ENCODE measurements at regions not wholly inside any gene's neighbourhood (a gene's known extent, or its start where the extent isn't known, plus 50 kb on each side); places are given as distances from the start of the nearest gene placed in this dataset.
A peak's percentile ranks its signal among the peaks of the same experiment; 100 is the strongest.

DNA sequence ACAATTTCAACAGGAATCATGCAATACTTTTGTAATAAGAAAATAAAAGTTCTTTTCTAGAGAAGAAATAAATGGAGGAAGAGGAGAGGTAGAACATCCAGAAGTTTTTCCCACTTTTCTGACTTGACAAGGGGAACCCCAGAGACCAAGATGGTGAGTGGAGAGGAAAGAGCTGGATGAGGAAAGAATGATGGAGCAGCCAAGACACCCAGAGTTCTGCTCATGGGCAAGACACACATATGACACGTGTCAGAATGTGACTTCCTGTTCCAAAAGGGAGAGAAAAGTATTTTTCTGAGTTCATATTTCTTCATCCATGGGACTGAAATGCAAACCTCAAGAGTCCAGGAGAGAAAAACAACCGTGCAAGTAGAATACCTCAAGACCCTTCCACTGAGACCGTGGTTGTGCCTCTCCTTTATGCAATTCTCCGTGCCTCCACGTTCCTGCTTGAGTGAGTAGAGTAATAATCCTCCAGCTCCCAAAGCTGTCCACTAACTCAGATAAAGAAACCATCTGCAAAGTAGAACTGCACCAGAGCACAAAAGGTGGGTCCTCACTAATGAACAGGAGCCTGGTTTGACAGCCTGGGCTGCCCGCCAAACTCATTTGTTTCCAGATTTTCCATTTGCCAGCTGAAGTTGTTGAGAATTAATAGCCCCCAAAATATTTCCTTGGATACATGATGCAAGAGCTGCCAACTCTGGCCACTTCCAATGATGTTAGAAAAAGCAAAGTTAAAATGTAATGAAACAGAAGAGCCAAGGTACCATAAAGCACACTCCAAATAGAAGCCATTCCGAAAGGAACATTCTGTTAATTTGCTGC is 272.6 kb upstream of the IGF1R start:
- H3K9me3 ChIP-seq (ENCODE audit: severe bottlenecking) = no peaks in the 10 kb centered on the region
- TF ChIP-seq, protein P1, sequence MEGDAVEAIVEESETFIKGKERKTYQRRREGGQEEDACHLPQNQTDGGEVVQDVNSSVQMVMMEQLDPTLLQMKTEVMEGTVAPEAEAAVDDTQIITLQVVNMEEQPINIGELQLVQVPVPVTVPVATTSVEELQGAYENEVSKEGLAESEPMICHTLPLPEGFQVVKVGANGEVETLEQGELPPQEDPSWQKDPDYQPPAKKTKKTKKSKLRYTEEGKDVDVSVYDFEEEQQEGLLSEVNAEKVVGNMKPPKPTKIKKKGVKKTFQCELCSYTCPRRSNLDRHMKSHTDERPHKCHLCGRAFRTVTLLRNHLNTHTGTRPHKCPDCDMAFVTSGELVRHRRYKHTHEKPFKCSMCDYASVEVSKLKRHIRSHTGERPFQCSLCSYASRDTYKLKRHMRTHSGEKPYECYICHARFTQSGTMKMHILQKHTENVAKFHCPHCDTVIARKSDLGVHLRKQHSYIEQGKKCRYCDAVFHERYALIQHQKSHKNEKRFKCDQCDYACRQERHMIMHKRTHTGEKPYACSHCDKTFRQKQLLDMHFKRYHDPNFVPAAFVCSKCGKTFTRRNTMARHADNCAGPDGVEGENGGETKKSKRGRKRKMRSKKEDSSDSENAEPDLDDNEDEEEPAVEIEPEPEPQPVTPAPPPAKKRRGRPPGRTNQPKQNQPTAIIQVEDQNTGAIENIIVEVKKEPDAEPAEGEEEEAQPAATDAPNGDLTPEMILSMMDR (IDR thresholded peaks at IDR 0.05; ENCODE audit: poor library complexity, severe bottlenecking) = no peak
- DNase-seq (ENCODE audit: low spot score) = no peak
- H3K4me1 ChIP-seq (ENCODE audit: insufficient read depth, poor library complexity, severe bottlenecking) = peaks cover 4% of the 10 kb centered on the region
- no peak for ATAC-seq (ENCODE audit: low read depth)
- H3K27ac ChIP-seq (ENCODE audit: poor library complexity, severe bottlenecking) = no peak overlapping the region
- no peaks in the 10 kb centered on the region; the same call in 1 of the 2 replicates for H3K36me3 ChIP-seq (ENCODE audit: low read depth)
- peaks cover 9% of the 10 kb centered on the region for H3K27me3 ChIP-seq (ENCODE audit: insufficient read depth, poor library complexity, severe bottlenecking)
- no peak overlapping the region for H3K4me3 ChIP-seq (ENCODE audit: severe bottlenecking)

DNA sequence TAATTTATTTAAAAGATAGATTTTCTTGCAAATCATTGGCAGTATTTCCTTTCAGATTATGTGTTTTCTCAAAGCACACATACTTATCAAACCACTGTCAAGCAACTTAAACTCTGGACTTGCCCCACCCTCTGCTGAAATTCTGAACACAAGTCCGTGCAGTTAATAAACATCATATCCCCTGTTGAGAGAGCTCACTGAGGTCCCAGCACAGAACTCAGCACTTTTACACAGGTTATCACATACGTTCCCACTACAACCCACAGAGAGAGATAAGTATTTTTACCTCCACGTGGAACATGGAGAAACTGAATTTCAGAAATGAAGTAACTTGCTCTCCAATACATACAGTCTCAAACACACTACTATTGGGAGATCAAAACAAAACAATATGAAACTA is 267.6 kb upstream of the IGF1R start:
- no peak overlapping the region for H3K27ac ChIP-seq (ENCODE audit: poor library complexity, severe bottlenecking)
- TF ChIP-seq, protein P1 (IDR thresholded peaks at IDR 0.05; ENCODE audit: poor library complexity, severe bottlenecking) = no peak
- peaks cover 11% of the 10 kb centered on the region for H3K27me3 ChIP-seq (ENCODE audit: insufficient read depth, poor library complexity, severe bottlenecking)
- no peak for DNase-seq (ENCODE audit: low spot score)
- no peak for ATAC-seq (ENCODE audit: low read depth)
- H3K4me1 ChIP-seq (ENCODE audit: insufficient read depth, poor library complexity, severe bottlenecking) = peaks cover 4% of the 10 kb centered on the region
- no peaks in the 10 kb centered on the region; the same call in 1 of the 2 replicates for H3K36me3 ChIP-seq (ENCODE audit: low read depth)
- no peaks in the 10 kb centered on the region for H3K9me3 ChIP-seq (ENCODE audit: severe bottlenecking)
- H3K4me3 ChIP-seq (ENCODE audit: severe bottlenecking) = no peak overlapping the region

DNA sequence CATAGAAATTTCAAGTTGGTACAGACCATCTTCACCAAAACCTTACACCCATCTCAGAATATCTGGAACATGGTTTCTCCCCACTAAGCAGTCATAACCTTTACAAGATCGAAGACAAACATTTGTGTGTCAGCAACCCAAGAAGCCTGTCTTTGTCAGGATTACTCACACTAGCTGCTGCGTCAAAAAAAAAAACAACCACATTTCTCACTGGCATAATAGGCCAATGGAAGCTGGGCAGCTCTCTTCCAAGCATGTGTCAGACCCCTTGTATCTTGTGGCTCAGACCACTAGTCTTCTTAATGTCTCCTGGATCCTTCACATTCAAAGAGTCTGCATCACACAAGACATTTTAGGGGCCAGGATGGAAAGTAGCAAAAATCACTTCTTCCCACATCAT is 266.9 kb upstream of the IGF1R start:
- TF ChIP-seq, protein P1 (IDR thresholded peaks at IDR 0.05; ENCODE audit: poor library complexity, severe bottlenecking) = no peak
- ATAC-seq (ENCODE audit: low read depth) = no peak
- H3K27ac ChIP-seq (ENCODE audit: poor library complexity, severe bottlenecking) = no peak overlapping the region
- H3K4me3 ChIP-seq (ENCODE audit: severe bottlenecking) = no peak overlapping the region
- peaks cover 11% of the 10 kb centered on the region for H3K27me3 ChIP-seq (ENCODE audit: insufficient read depth, poor library complexity, severe bottlenecking)
- H3K36me3 ChIP-seq (ENCODE audit: low read depth) = no peaks in the 10 kb centered on the region; the same call in 1 of the 2 replicates
- DNase-seq (ENCODE audit: low spot score) = no peak
- H3K9me3 ChIP-seq (ENCODE audit: severe bottlenecking) = no peaks in the 10 kb centered on the region
- H3K4me1 ChIP-seq (ENCODE audit: insufficient read depth, poor library complexity, severe bottlenecking) = no peaks in the 10 kb centered on the region

DNA sequence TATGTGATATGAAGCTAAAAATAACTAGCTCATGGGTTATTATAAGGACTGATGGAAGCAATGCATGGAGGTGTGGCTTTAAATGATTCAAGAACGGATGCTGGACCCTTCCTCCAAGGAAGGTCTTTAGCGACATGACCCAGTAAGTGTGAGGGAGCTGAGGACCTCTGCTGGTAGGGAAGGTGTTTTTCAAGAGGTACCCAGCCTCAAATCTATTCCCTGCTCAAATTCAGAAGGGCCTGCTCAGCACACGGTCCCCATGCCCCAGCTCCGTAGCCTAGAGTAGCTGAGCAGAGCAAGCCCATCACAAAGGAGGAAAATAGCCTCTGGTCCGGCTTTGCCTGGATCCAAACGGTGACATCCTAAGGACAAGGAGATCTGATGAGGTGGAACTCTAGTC is 266.2 kb upstream of the IGF1R start:
- Histone ChIP-seq H3K9me3 (ENCODE audit: severe bottlenecking) (no peaks in the 10 kb centered on the region), H3K27ac (ENCODE audit: poor library complexity, severe bottlenecking) (no peak overlapping the region), H3K4me3 (ENCODE audit: severe bottlenecking) (no peak overlapping the region), H3K27me3 (ENCODE audit: insufficient read depth, poor library complexity, severe bottlenecking) (peaks cover 11% of the 10 kb centered on the region), H3K36me3 (ENCODE audit: low read depth) (no peaks in the 10 kb centered on the region; the same call in 1 of the 2 replicates), H3K4me1 (ENCODE audit: insufficient read depth, poor library complexity, severe bottlenecking) (no peaks in the 10 kb centered on the region)
- ATAC-seq (ENCODE audit: low read depth) (no peak), DNase-seq (ENCODE audit: low spot score) (peak; percentile 14)
- TF ChIP-seq, protein P1 (IDR thresholded peaks at IDR 0.05; ENCODE audit: poor library complexity, severe bottlenecking) = no peak

DNA sequence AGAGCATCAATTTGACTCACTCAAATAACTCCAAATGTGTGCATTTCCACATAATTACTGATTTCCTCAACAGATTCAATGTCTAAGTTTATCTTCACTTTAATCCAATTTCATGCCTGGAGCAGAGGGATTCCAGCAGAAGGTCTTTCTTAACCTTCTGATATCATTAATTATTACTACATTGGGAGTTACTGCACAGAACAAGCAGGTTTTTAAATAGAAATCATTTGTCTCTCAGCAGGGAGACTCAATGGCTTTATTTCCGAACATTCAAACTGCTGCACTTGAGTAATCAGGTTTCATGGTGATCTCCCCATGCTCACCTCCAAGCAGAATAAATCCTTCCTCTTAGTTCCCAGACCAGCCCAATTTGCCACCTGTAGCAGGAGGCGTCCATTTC is 264.8 kb upstream of the IGF1R start:
- H3K27me3 ChIP-seq (ENCODE audit: insufficient read depth, poor library complexity, severe bottlenecking) = peaks cover 11% of the 10 kb centered on the region
- DNase-seq (ENCODE audit: low spot score) (no peak), ATAC-seq (ENCODE audit: low read depth) (no peak)
- TF ChIP-seq, protein P1 (IDR thresholded peaks at IDR 0.05; ENCODE audit: poor library complexity, severe bottlenecking) = no peak
- no peak overlapping the region for H3K27ac ChIP-seq (ENCODE audit: poor library complexity, severe bottlenecking)
- no peaks in the 10 kb centered on the region for H3K4me1 ChIP-seq (ENCODE audit: insufficient read depth, poor library complexity, severe bottlenecking)
- no peaks in the 10 kb centered on the region for H3K36me3 ChIP-seq (ENCODE audit: low read depth)
- H3K9me3 ChIP-seq (ENCODE audit: severe bottlenecking) = peaks cover 2% of the 10 kb centered on the region
- H3K4me3 ChIP-seq (ENCODE audit: severe bottlenecking) = no peak overlapping the region
